ENCODE measurements at regions not wholly inside any gene's neighbourhood (a gene's known extent, or its start where the extent isn't known, plus 50 kb on each side); places are given as distances from the start of the nearest gene placed in this dataset.

GRCh38 chr2:238655198-238655860 lies 192.6 kb upstream of the TWIST2 start:
- no peaks in the 10 kb centered on the region for H3K4me1 Mint-ChIP-seq
- H3K9me3 ChIP-seq (ENCODE audit: control extremely low read depth in 1 of 3, control insufficient read depth in 2 of 3, insufficient read depth in 1 of 3, low read length in 2 of 3) = peaks cover 0 to 15% (median 0%) of the 10 kb centered on the region in 3 donors
- H3K79me2 ChIP-seq (ENCODE audit: control insufficient read depth, insufficient read depth, low read length) = no peaks in the 10 kb centered on the region
- TF ChIP-seq EZH2 (IDR thresholded peaks at IDR 0.05; ENCODE audit: borderline replicate concordance, insufficient read depth, low read depth, low read length, poor library complexity, severe bottlenecking) (no peak), CTCF (IDR thresholded peaks at IDR 0.05) (no peak)
- no peak overlapping the region for H3K9ac ChIP-seq (ENCODE audit: low read length)
- no peak overlapping the region for H2AFZ ChIP-seq (ENCODE audit: insufficient read depth, low read depth, low read length, poor library complexity, severe bottlenecking)
- H3K36me3 ChIP-seq (replicated peaks in 1 of 2; ENCODE audit: control extremely low read depth in 1 of 2, control insufficient read depth in 1 of 2, extremely low read depth in 1 of 2, insufficient read depth in 2 of 2, low read length in 1 of 2) = no peaks in the 10 kb centered on the region
- POLR2A ChIA-PET = no interaction called here
- no peaks in the 10 kb centered on the region for H4K20me1 ChIP-seq (ENCODE audit: control insufficient read depth, insufficient read depth, low read length, poor library complexity, severe bottlenecking)
- DNase-seq = no peak
- H3K9me3 Mint-ChIP-seq (ENCODE audit: insufficient read depth) = no peaks in the 10 kb centered on the region
- H3K4me3 ChIP-seq (ENCODE audit: control extremely low read depth in 1 of 5, extremely low read depth in 1 of 5, insufficient read depth in 1 of 5, low read depth in 2 of 5, low read length in 4 of 5) = no peak overlapping the region
- no peak overlapping the region for H3K27ac Mint-ChIP-seq
- H3K27me3 ChIP-seq (replicated peaks in 1 of 4; ENCODE audit: control extremely low read depth in 1 of 4, control insufficient read depth in 3 of 4, insufficient read depth in 4 of 4, low read length in 3 of 4) = no peaks in the 10 kb centered on the region
- H3K4me3 Mint-ChIP-seq = no peak overlapping the region
- intact Hi-C loops (cut with micrococcal nuclease) = no loop called here
- peaks cover 9% of the 10 kb centered on the region for H3K27me3 Mint-ChIP-seq
- no peak for ATAC-seq (ENCODE audit: low read depth)
- H3K4me1 ChIP-seq (ENCODE audit: control insufficient read depth in 2 of 2, insufficient read depth in 2 of 2, low read length in 2 of 2) = no peaks in the 10 kb centered on the region
- CTCF ChIA-PET = no interaction called here
- 58% methylated on average over 4 of the region's 7 CpGs for WGBS (ENCODE audit: insufficient coverage)
- no peak overlapping the region for H3K27ac ChIP-seq (ENCODE audit: low read length in 2 of 2)
- H3K4me2 ChIP-seq (replicated peaks; ENCODE audit: low read depth, low read length, poor library complexity, severe bottlenecking) = no peak overlapping the region

DNA sequence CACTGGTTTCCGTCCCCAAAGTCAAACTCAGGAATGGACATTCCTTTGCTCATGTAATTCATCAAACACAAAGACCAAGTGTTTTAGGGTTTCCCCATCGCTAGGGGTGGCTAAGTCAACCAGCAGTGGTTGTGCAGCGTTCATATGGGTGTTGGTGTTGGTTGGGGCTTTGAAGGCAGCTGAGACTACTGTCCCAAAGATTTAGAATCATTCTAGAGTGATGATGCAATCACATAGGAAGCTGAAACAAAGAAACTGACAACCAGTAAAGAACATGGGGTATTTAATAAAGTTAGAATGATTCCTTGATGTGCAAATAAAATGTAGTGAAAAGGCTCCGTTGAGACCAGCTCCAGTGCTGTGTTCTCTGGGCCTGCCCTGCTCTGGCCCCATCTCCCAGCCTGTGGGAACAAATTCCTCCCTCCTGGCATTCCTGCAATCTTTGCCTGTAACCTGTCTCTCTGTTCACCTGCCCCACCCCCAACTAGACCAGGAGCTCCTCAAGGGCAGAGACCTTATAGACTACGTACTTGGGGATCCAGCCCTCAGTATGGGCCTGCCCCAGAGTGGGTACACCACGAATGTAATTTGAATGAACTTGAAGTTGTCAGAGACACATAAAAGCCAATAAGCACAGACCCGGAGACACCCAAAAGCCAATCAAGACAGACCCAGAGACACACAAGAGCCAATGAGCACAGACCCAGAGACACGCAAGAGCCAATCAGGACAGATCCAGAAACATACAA lies 191.7 kb upstream of the TWIST2 start:
- Histone ChIP-seq H3K79me2 (ENCODE audit: control insufficient read depth, insufficient read depth, low read length) (no peaks in the 10 kb centered on the region), H3K9me3 (ENCODE audit: control extremely low read depth in 1 of 3, control insufficient read depth in 2 of 3, insufficient read depth in 1 of 3, low read length in 2 of 3) (peaks cover 0 to 10% (median 0%) of the 10 kb centered on the region in 3 donors), H3K27ac (ENCODE audit: low read length in 2 of 2) (no peak overlapping the region), H4K20me1 (ENCODE audit: control insufficient read depth, insufficient read depth, low read length, poor library complexity, severe bottlenecking) (no peaks in the 10 kb centered on the region), H2AFZ (ENCODE audit: insufficient read depth, low read depth, low read length, poor library complexity, severe bottlenecking) (no peak overlapping the region), H3K4me2 (replicated peaks; ENCODE audit: low read depth, low read length, poor library complexity, severe bottlenecking) (no peak overlapping the region), H3K9ac (ENCODE audit: low read length) (no peak overlapping the region), H3K36me3 (replicated peaks in 1 of 2; ENCODE audit: control extremely low read depth in 1 of 2, control insufficient read depth in 1 of 2, extremely low read depth in 1 of 2, insufficient read depth in 2 of 2, low read length in 1 of 2) (no peaks in the 10 kb centered on the region), H3K4me3 (ENCODE audit: control extremely low read depth in 1 of 5, extremely low read depth in 1 of 5, insufficient read depth in 1 of 5, low read depth in 2 of 5, low read length in 4 of 5) (no peak overlapping the region), H3K27me3 (replicated peaks in 1 of 4; ENCODE audit: control extremely low read depth in 1 of 4, control insufficient read depth in 3 of 4, insufficient read depth in 4 of 4, low read length in 3 of 4) (no peaks in the 10 kb centered on the region), H3K4me1 (ENCODE audit: control insufficient read depth in 2 of 2, insufficient read depth in 2 of 2, low read length in 2 of 2) (no peaks in the 10 kb centered on the region)
- ATAC-seq (ENCODE audit: low read depth) (no peak), DNase-seq (no peak)
- H3K27me3 Mint-ChIP-seq = peaks cover 9% of the 10 kb centered on the region
- no peaks in the 10 kb centered on the region for H3K9me3 Mint-ChIP-seq (ENCODE audit: insufficient read depth)
- H3K4me1 Mint-ChIP-seq = no peaks in the 10 kb centered on the region
- ChIA-PET POLR2A (no interaction called here), CTCF (no interaction called here)
- WGBS (ENCODE audit: insufficient coverage) = 75% methylated on average over 2 of the region's 8 CpGs
- TF ChIP-seq CTCF (IDR thresholded peaks at IDR 0.05) (no peak), EZH2 (IDR thresholded peaks at IDR 0.05; ENCODE audit: borderline replicate concordance, insufficient read depth, low read depth, low read length, poor library complexity, severe bottlenecking) (no peak)
- intact Hi-C loops (cut with micrococcal nuclease) = no loop called here
- no peak overlapping the region for H3K4me3 Mint-ChIP-seq
- no peak overlapping the region for H3K27ac Mint-ChIP-seq

Data from B cell (primary cell).